Mesendoderm (in vitro differentiated cells): ENCODE measurements at regions not wholly inside any gene's neighbourhood (a gene's known extent, or its start where the extent isn't known, plus 50 kb on each side); places are given as distances from the start of the nearest gene placed in this dataset.

Experiments used
- DNase-seq: peaks from one replicate; pipeline ENCODE4 v3.0.0; 2013
- H2AK5ac ChIP-seq: 2 replicates; pipeline ENCODE4 v1.6.1; 2013; ENCODE audit warnings: low read length, inconsistent platforms
- H2BK120ac ChIP-seq: 2 replicates; pipeline ENCODE4 v1.6.1; 2013; ENCODE audit warnings: low read depth, mild to moderate bottlenecking, low read length, moderate library complexity, mixed read lengths
- H2BK15ac ChIP-seq: replicated peaks from 2 replicates; pipeline ENCODE4 v1.6.1; 2013; ENCODE audit warnings: low read depth, mild to moderate bottlenecking, moderate library complexity
- H2BK5ac ChIP-seq: 2 replicates; pipeline ENCODE4 v1.6.1; 2013; ENCODE audit warnings: low read length, inconsistent platforms
- H3K18ac ChIP-seq: 2 replicates; pipeline ENCODE4 v1.6.1; 2013; ENCODE audit warnings: mild to moderate bottlenecking, low read length, mixed read lengths
- H3K23ac ChIP-seq: one replicate; pipeline ENCODE4 v1.6.1; 2013; ENCODE audit warnings: low read length
- H3K27ac ChIP-seq: 2 replicates; pipeline ENCODE4 v1.5.1; 2013; ENCODE audit warnings: low read depth, mild to moderate bottlenecking, inconsistent platforms, low read length, moderate library complexity
- H3K27me3 ChIP-seq: 2 replicates; pipeline ENCODE4 v1.6.1; 2013; ENCODE audit warnings: low read length, control low read depth, mild to moderate bottlenecking, inconsistent platforms; ENCODE audit not compliant: insufficient read depth, poor library complexity
- H3K36me3 ChIP-seq: 2 replicates; pipeline ENCODE4 v1.6.1; 2013; ENCODE audit warnings: low read length, inconsistent platforms; ENCODE audit not compliant: control insufficient read depth, insufficient read depth
- H3K4ac ChIP-seq: one replicate; pipeline ENCODE4 v1.6.1; 2013; ENCODE audit warnings: low read depth, mild to moderate bottlenecking, low read length, moderate library complexity
- H3K4me1 ChIP-seq: 2 replicates; pipeline ENCODE4 v1.6.1; 2013; ENCODE audit warnings: low read depth, low read length, inconsistent platforms; ENCODE audit not compliant: control insufficient read depth
- H3K4me2 ChIP-seq: 2 replicates; pipeline ENCODE4 v1.6.1; 2013; ENCODE audit warnings: low read length
- H3K4me3 ChIP-seq: 2 replicates; pipeline ENCODE4 v1.5.1; 2013; ENCODE audit warnings: mild to moderate bottlenecking, low read length
- H3K56ac ChIP-seq: one replicate; pipeline ENCODE4 v1.6.1; 2013; ENCODE audit warnings: low read length
- H3K79me1 ChIP-seq: 2 replicates; pipeline ENCODE4 v1.6.1; 2013; ENCODE audit warnings: low read length, inconsistent platforms
- H3K79me2 ChIP-seq: 2 replicates; pipeline ENCODE4 v1.6.1; 2013; ENCODE audit warnings: mild to moderate bottlenecking, low read length; ENCODE audit not compliant: control insufficient read depth, insufficient read depth
- H3K9ac ChIP-seq: 2 replicates; pipeline ENCODE4 v1.6.1; 2013; ENCODE audit warnings: low read length, inconsistent platforms
- H4K5ac ChIP-seq: one replicate; pipeline ENCODE4 v1.6.1; 2013; ENCODE audit warnings: low read length
- H4K8ac ChIP-seq: one replicate; pipeline ENCODE4 v1.6.1; 2013; ENCODE audit warnings: low read depth, mild to moderate bottlenecking, control low read depth, low read length, moderate library complexity
- WGBS: extraction: QIAGEN DNeasy Blood & Tissue Kit; methylation state at CpG from one replicate; pipeline ENCODE4 v1.1.7; 2013; ENCODE audit warnings: low lambda C conversion rate, missing lambda C conversion rate; ENCODE audit not compliant: insufficient coverage; ENCODE audit errors: extremely low coverage; 5-methylcytosine and 5-hydroxymethylcytosine counted together

GRCh38 chr12:77435446-77436091 is 370.2 kb upstream of the E2F7 start:
- H3K23ac ChIP-seq, result no peak overlapping the region
- H2BK15ac ChIP-seq, result no peak overlapping the region
- H3K4me1 ChIP-seq, result no peaks in the 10 kb centered on the region
- H3K4me2 ChIP-seq, result no peak overlapping the region
- no peak overlapping the region for H2BK5ac ChIP-seq
- no peaks in the 10 kb centered on the region for H3K79me2 ChIP-seq
- no peak overlapping the region for H4K5ac ChIP-seq
- no CpG with 5 or more reads among the region's 5 CpGs for WGBS
- no peak overlapping the region for H3K56ac ChIP-seq
- H3K79me1 ChIP-seq, result no peaks in the 10 kb centered on the region
- H2AK5ac ChIP-seq, result no peak overlapping the region
- H3K36me3 ChIP-seq, result no peaks in the 10 kb centered on the region
- no peak overlapping the region for H3K9ac ChIP-seq
- no peak overlapping the region for H3K27ac ChIP-seq
- DNase-seq, result no peak
- H3K4me3 ChIP-seq, result no peak overlapping the region
- H3K27me3 ChIP-seq, result no peaks in the 10 kb centered on the region
- no peak overlapping the region for H4K8ac ChIP-seq
- no peak overlapping the region for H3K4ac ChIP-seq
- no peak overlapping the region for H3K18ac ChIP-seq
- no peak overlapping the region for H2BK120ac ChIP-seq

DNA sequence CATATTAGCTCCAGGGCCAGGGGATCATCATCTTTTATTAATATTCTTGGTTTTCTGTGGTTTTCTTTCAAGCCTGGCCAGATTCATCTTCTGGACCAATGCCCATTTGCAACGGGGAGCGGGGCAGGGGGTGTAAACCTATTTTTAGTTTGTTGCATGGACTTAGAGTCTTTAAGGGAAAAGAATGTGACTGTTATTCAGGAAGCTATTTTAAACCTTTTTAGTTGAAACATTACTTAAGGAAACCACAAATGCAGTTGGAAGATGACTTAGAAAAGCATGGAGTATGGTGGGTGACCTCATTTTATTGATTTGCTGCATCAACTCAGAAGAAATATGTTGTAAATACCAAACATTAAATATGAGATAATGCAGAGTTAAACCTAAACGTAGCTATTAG is 368.4 kb upstream of the E2F7 start:
- no peak overlapping the region for H3K4me2 ChIP-seq
- no peaks in the 10 kb centered on the region for H3K4me1 ChIP-seq
- H2BK15ac ChIP-seq, result no peak overlapping the region
- H3K36me3 ChIP-seq, result no peaks in the 10 kb centered on the region
- no peak for DNase-seq
- H3K18ac ChIP-seq, result no peak overlapping the region
- no peaks in the 10 kb centered on the region for H3K79me2 ChIP-seq
- no peak overlapping the region for H3K23ac ChIP-seq
- H3K4ac ChIP-seq, result no peak overlapping the region
- no peak overlapping the region for H3K9ac ChIP-seq
- WGBS, result no CpG with 5 or more reads among the region's 3 CpGs
- no peaks in the 10 kb centered on the region for H3K79me1 ChIP-seq
- H4K8ac ChIP-seq, result no peak overlapping the region
- H3K27ac ChIP-seq, result no peak overlapping the region
- H3K27me3 ChIP-seq, result no peaks in the 10 kb centered on the region
- no peak overlapping the region for H3K56ac ChIP-seq
- H4K5ac ChIP-seq, result no peak overlapping the region
- no peak overlapping the region for H2BK120ac ChIP-seq
- H2AK5ac ChIP-seq, result no peak overlapping the region
- no peak overlapping the region for H3K4me3 ChIP-seq
- H2BK5ac ChIP-seq, result no peak overlapping the region

DNA sequence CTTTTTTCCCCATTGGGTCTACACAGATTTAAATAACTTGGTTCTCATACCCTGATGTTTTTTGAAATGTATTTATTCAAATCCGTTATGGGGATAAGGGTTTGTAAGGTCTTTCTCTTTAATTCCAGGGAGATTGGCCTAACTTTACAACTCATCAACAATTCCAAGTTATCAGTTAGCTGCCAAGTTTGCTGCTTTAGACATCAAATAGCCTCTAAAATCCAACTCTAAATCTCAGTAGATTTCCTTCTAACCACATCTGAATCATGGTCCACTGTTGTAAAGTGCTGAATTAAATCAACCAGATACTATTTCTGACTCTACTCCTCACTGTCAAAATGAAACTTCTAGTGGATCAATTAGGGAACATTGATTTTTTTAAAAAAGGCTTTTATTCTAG is 364.1 kb upstream of the E2F7 start:
- no peak overlapping the region for H3K27ac ChIP-seq
- no peaks in the 10 kb centered on the region for H3K36me3 ChIP-seq

DNA sequence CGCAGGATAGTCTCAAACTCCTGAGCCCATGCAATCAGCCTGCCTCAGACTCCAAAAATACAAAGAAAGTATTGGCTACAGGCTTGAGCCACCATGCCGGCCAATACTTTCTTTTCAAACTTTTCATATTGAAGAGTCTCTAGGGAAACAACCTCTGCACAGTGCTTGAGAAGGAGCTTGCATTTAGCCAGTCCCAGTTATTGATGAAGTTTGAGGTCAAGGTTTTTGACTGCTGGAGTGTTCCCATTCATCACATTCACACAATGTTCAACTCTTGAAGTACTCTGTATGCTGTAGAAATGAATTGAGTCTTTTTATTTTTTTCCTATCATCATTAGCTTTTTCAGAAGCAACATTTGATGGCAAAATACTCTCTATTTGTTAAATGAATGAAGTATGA is 355.8 kb upstream of the E2F7 start:
- H4K8ac ChIP-seq, result no peak overlapping the region
- WGBS, result no CpG with 5 or more reads among the region's 2 CpGs
- no peaks in the 10 kb centered on the region for H3K36me3 ChIP-seq
- H3K79me1 ChIP-seq, result no peaks in the 10 kb centered on the region
- H4K5ac ChIP-seq, result no peak overlapping the region
- no peak for DNase-seq
- H3K18ac ChIP-seq, result no peak overlapping the region
- no peak overlapping the region for H3K4ac ChIP-seq
- H3K23ac ChIP-seq, result no peak overlapping the region
- no peak overlapping the region for H3K9ac ChIP-seq
- no peaks in the 10 kb centered on the region for H3K27me3 ChIP-seq
- H2BK120ac ChIP-seq, result no peak overlapping the region
- no peak overlapping the region for H2AK5ac ChIP-seq
- H3K4me2 ChIP-seq, result no peak overlapping the region
- H2BK5ac ChIP-seq, result no peak overlapping the region
- no peaks in the 10 kb centered on the region for H3K79me2 ChIP-seq
- H3K56ac ChIP-seq, result no peak overlapping the region
- H3K27ac ChIP-seq, result no peak overlapping the region
- no peaks in the 10 kb centered on the region for H3K4me1 ChIP-seq
- no peak overlapping the region for H2BK15ac ChIP-seq
- H3K4me3 ChIP-seq, result no peak overlapping the region

More for the DNA sequence above, 364.1 kb upstream of the E2F7 start:
- Histone ChIP-seq H3K79me1 (no peaks in the 10 kb centered on the region), H2BK120ac (no peak overlapping the region), H3K4me2 (no peak overlapping the region), H3K18ac (no peak overlapping the region), H3K4me3 (no peak overlapping the region), H3K27me3 (no peaks in the 10 kb centered on the region), H4K8ac (no peak overlapping the region), H4K5ac (no peak overlapping the region), H3K4ac (no peak overlapping the region), H2BK15ac (no peak overlapping the region), H3K4me1 (no peaks in the 10 kb centered on the region), H3K9ac (no peak overlapping the region), H3K79me2 (no peaks in the 10 kb centered on the region), H3K23ac (no peak overlapping the region), H3K56ac (no peak overlapping the region), H2AK5ac (no peak overlapping the region), H2BK5ac (no peak overlapping the region)
- DNase-seq, result no peak
- whole genome bisulfite sequencing, result no CpG with 5 or more reads among the region's 1 CpG

DNA sequence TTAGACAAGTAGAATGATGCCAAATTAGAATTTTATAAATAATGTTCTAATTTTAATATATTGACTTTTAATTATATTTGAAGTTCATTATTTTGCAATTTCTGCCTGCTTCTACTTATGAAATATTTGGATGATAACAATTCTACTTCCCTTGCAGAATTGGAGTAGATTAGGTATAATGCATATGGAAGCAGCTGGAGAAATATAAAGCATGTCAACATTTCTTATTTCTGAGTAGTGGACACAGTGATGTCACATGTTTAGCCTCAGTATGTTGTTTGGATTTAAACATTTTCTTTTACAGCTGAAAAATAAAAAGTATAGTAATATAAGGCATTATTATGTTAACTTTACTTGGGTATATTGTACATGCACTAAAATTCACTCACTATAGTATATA is 344.2 kb upstream of the E2F7 start:
- Histone ChIP-seq H3K79me1 (no peaks in the 10 kb centered on the region), H3K23ac (no peak overlapping the region), H3K4me2 (no peak overlapping the region), H3K18ac (no peak overlapping the region), H3K9ac (no peak overlapping the region), H4K8ac (no peak overlapping the region), H3K4ac (no peak overlapping the region), H3K27me3 (no peaks in the 10 kb centered on the region), H3K79me2 (no peaks in the 10 kb centered on the region), H3K4me1 (no peaks in the 10 kb centered on the region), H3K27ac (no peak overlapping the region), H4K5ac (no peak overlapping the region), H3K36me3 (no peaks in the 10 kb centered on the region), H2BK120ac (no peak overlapping the region), H3K56ac (no peak overlapping the region), H2AK5ac (no peak overlapping the region), H2BK5ac (no peak overlapping the region), H3K4me3 (no peak overlapping the region), H2BK15ac (no peak overlapping the region)
- DNase-seq, result no peak

- Histone ChIP-seq H3K4me1 (no peaks in the 10 kb centered on the region), H4K8ac (no peak overlapping the region), H2BK5ac (no peak overlapping the region), H3K79me2 (no peaks in the 10 kb centered on the region), H3K4me3 (no peak overlapping the region), H3K36me3 (no peaks in the 10 kb centered on the region), H3K27me3 (no peaks in the 10 kb centered on the region), H2AK5ac (no peak overlapping the region), H3K23ac (no peak overlapping the region), H3K4ac (no peak overlapping the region), H2BK120ac (no peak overlapping the region), H3K27ac (no peak overlapping the region), H3K56ac (no peak overlapping the region), H4K5ac (no peak overlapping the region), H3K18ac (no peak overlapping the region), H3K4me2 (no peak overlapping the region), H3K9ac (no peak overlapping the region), H3K79me1 (no peaks in the 10 kb centered on the region), H2BK15ac (no peak overlapping the region)
- WGBS, result no CpG with 5 or more reads among the region's 1 CpG
- no peak for DNase-seq
Observed at GRCh38 chr12:77407931-77408330, 342.6 kb upstream of the E2F7 start.
